ENCODE measurements at regions not wholly inside any gene's neighbourhood (a gene's known extent, or its start where the extent isn't known, plus 50 kb on each side); places are given as distances from the start of the nearest gene placed in this dataset.
A peak's percentile ranks its signal among the peaks of the same experiment; 100 is the strongest.

GRCh38 chr17:79680318-79680695 is 50.4 kb upstream of the ENPP7 start:
- Histone ChIP-seq H3K4me1 (ENCODE audit: control insufficient read depth in 2 of 2, insufficient read depth in 2 of 2, low read length in 2 of 2) (no peaks in the 10 kb centered on the region), H3K9me3 (ENCODE audit: control insufficient read depth in 2 of 3, low read length in 3 of 3) (no peaks in the 10 kb centered on the region), H3K27ac (ENCODE audit: low read depth, low read length) (no peak overlapping the region), H3K4me3 (ENCODE audit: low read length) (no peak overlapping the region), H3K36me3 (ENCODE audit: control insufficient read depth in 2 of 3, insufficient read depth in 3 of 3, low read length in 3 of 3) (no peaks in the 10 kb centered on the region), H3K27me3 (ENCODE audit: control insufficient read depth in 2 of 2, insufficient read depth in 2 of 2, low read length in 2 of 2) (no peaks in the 10 kb centered on the region)
- peaks cover 0 to 44% (median 16%) of the 10 kb centered on the region in 5 donors for H3K27me3 Mint-ChIP-seq
- no peaks in the 10 kb centered on the region for H3K36me3 Mint-ChIP-seq
- CTCF ChIA-PET: no interaction called here
- DNase-seq (no peak), ATAC-seq (no peak)
- POLR2A ChIA-PET: no interaction called here
- intact Hi-C loops (cut with micrococcal nuclease): no loop called here
- no peak overlapping the region for H3K27ac Mint-ChIP-seq
- no peaks in the 10 kb centered on the region for H3K9me3 Mint-ChIP-seq
- no peak overlapping the region for H3K4me3 Mint-ChIP-seq
- peaks cover 0 to 1% (median 0%) of the 10 kb centered on the region in 7 donors for H3K4me1 Mint-ChIP-seq

DNA sequence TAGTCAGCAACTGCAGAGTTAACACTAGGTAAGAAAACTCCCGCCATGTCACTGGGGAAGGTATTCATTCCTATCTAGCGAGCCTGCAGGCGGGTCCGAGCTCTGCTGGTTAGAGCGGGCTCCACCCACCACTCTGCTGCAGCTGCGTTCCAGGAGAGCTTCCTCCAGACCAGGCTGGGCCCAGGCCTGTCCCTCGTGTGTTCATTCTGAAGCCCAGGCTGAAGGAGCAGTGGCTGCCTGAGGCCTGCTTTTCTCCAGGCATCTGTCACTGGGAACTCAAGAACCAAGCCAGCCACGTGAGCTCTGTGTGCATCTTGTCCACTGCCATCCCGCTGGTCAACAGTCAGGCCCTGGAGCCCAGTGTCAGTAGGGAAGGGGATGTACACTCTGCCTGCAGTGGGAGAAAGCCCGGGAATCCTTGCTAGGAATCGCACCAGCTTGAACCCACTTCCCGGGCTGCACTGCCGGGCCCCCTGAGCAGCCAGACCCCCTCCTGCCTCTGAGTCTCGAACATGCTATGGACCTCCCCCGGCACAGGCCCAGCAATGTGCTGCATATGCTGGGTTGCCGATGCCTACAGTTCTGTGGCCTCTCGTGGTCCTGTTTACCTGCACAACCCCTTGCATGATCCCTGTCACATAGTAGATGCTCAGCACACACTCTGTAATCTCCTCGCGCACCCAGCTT is 51.0 kb upstream of the ENPP7 start:
- DNase-seq (no peak), ATAC-seq (no peak)
- Histone ChIP-seq H3K9me3 (ENCODE audit: control insufficient read depth in 2 of 3, low read length in 3 of 3) (peaks cover 0 to under 1% (median 0%) of the 10 kb centered on the region in 3 experiments), H3K4me1 (ENCODE audit: control insufficient read depth in 2 of 2, insufficient read depth in 2 of 2, low read length in 2 of 2) (no peaks in the 10 kb centered on the region), H3K36me3 (ENCODE audit: control insufficient read depth in 2 of 3, insufficient read depth in 3 of 3, low read length in 3 of 3) (no peaks in the 10 kb centered on the region), H3K27me3 (ENCODE audit: control insufficient read depth in 2 of 2, insufficient read depth in 2 of 2, low read length in 2 of 2) (no peaks in the 10 kb centered on the region), H3K27ac (ENCODE audit: low read depth, low read length) (no peak overlapping the region), H3K4me3 (ENCODE audit: low read length) (no peak overlapping the region)
- intact Hi-C loops (cut with micrococcal nuclease): no loop called here
- POLR2A ChIA-PET: no interaction called here
- no peaks in the 10 kb centered on the region for H3K36me3 Mint-ChIP-seq
- peaks cover 0 to 40% (median 16%) of the 10 kb centered on the region in 5 donors for H3K27me3 Mint-ChIP-seq
- peaks cover 0 to 1% (median 0%) of the 10 kb centered on the region in 7 donors for H3K4me1 Mint-ChIP-seq
- H3K4me3 Mint-ChIP-seq: no peak overlapping the region
- peak overlapping the region in 1 of 9 donors; percentile 55 for H3K27ac Mint-ChIP-seq
- CTCF ChIA-PET: no interaction called here
- H3K9me3 Mint-ChIP-seq: no peaks in the 10 kb centered on the region

GRCh38 chr17:79678736-79679255 is 51.9 kb upstream of the ENPP7 start:
- intact Hi-C loops (cut with micrococcal nuclease): no loop called here
- H3K36me3 Mint-ChIP-seq: peaks cover 0 to 6% (median 2%) of the 10 kb centered on the region in 5 donors
- DNase-seq: no peak

DNA sequence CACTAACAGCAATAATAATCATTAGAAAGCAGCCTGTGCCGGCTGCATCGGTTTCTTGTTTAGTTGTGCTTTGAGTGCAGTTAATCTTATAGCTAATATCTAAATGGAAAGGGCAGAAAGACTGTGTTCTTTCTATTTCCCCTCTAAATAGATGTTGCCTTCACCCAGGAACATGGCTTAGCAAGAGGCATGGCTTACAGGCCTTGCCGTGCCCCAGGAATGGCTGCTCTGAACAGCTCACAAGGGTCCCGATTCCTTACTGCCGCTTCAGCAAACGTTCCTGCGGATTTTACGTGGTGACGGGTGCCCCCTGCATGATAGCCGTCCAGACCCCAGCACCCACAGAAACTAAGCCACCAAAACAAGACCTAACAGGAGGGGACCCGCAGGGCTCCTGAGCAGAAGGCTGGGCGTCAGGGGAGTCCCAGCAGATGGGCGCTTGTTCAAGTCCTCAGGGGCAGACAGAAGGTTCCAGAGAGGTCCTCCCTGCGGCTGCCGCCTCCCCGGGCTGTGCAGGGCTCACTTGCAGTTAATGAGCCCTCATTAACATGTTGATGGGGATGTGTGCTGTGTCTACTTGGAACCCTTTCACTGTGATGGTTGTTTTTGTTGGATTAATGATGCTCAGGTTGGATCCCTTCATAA is 52.5 kb upstream of the ENPP7 start:
- no peaks in the 10 kb centered on the region for H3K36me3 ChIP-seq (ENCODE audit: control insufficient read depth in 2 of 3, insufficient read depth in 3 of 3, low read length in 3 of 3)
- CTCF ChIA-PET: no interaction called here
- no peak for DNase-seq
- no peak overlapping the region for H3K27ac ChIP-seq (ENCODE audit: low read depth, low read length)
- Mint-ChIP-seq H3K4me3 (no peak overlapping the region), H3K27ac (no peak overlapping the region), H3K4me1 (peaks cover 0 to 1% (median 0%) of the 10 kb centered on the region in 7 donors), H3K36me3 (peaks cover 0 to 11% (median 3%) of the 10 kb centered on the region in 5 donors), H3K9me3 (peaks cover 4 to 13% (median 8%) of the 10 kb centered on the region in 11 donors), H3K27me3 (peaks cover 0 to 46% (median 25%) of the 10 kb centered on the region in 5 donors)
- H3K4me3 ChIP-seq (ENCODE audit: low read length): no peak overlapping the region
- peaks cover 0 to 16% (median 0%) of the 10 kb centered on the region in 3 experiments for H3K9me3 ChIP-seq (ENCODE audit: control insufficient read depth in 2 of 3, low read length in 3 of 3)
- intact Hi-C loops (cut with micrococcal nuclease): no loop called here
- H3K27me3 ChIP-seq (ENCODE audit: control insufficient read depth in 2 of 2, insufficient read depth in 2 of 2, low read length in 2 of 2): no peaks in the 10 kb centered on the region
- no peak for ATAC-seq
- no peaks in the 10 kb centered on the region for H3K4me1 ChIP-seq (ENCODE audit: control insufficient read depth in 2 of 2, insufficient read depth in 2 of 2, low read length in 2 of 2)
- POLR2A ChIA-PET: no interaction called here

More at GRCh38 chr17:79678736-79679255, 51.9 kb upstream of the ENPP7 start:
- Histone ChIP-seq H3K27me3 (ENCODE audit: control insufficient read depth in 2 of 2, insufficient read depth in 2 of 2, low read length in 2 of 2) (no peaks in the 10 kb centered on the region), H3K36me3 (ENCODE audit: control insufficient read depth in 2 of 3, insufficient read depth in 3 of 3, low read length in 3 of 3) (no peaks in the 10 kb centered on the region), H3K4me3 (ENCODE audit: low read length) (no peak overlapping the region), H3K9me3 (ENCODE audit: control insufficient read depth in 2 of 3, low read length in 3 of 3) (peaks cover 0 to 10% (median 0%) of the 10 kb centered on the region in 3 experiments), H3K27ac (ENCODE audit: low read depth, low read length) (no peak overlapping the region), H3K4me1 (ENCODE audit: control insufficient read depth in 2 of 2, insufficient read depth in 2 of 2, low read length in 2 of 2) (no peaks in the 10 kb centered on the region)
- Mint-ChIP-seq H3K4me1 (peaks cover 0 to 1% (median 0%) of the 10 kb centered on the region in 7 donors), H3K4me3 (no peak overlapping the region), H3K27ac (no peak overlapping the region), H3K27me3 (peaks cover 0 to 44% (median 19%) of the 10 kb centered on the region in 5 donors), H3K9me3 (peaks cover under 1 to 7% (median 2%) of the 10 kb centered on the region in 11 donors)
- ChIA-PET POLR2A (no interaction called here), CTCF (no interaction called here)
- no peak for ATAC-seq

DNA sequence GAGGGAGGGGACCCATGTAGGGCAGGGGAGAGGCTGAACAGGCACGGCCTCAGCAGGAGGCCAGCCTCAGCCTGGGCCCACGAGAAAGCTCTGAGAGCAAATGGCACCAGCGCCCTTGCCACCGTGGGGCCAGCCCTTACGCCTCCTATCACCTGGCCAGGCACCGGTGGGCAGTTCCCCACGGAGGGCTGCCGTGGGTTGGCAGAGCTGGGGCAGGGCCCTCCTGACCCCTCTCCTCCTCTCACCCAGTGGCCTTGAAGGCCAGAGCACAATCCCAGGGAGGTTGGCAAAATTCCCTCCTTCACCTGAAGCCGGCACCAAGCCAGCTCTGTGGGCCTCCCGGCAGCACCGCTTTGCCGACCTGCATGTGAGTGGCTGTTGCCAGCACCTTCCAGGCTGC is 53.1 kb upstream of the ENPP7 start:
- CTCF ChIA-PET: no interaction called here
- Mint-ChIP-seq H3K9me3 (peaks cover 8 to 19% (median 10%) of the 10 kb centered on the region in 11 donors), H3K27me3 (peaks cover 0 to 41% (median 31%) of the 10 kb centered on the region in 5 donors), H3K4me1 (peaks cover 0 to 1% (median 0%) of the 10 kb centered on the region in 7 donors), H3K4me3 (no peak overlapping the region), H3K27ac (no peak overlapping the region), H3K36me3 (peaks cover 0 to 14% (median 3%) of the 10 kb centered on the region in 5 donors)
- no peaks in the 10 kb centered on the region for H3K36me3 ChIP-seq (ENCODE audit: control insufficient read depth in 2 of 3, insufficient read depth in 3 of 3, low read length in 3 of 3)
- H3K27ac ChIP-seq (ENCODE audit: low read depth, low read length): no peak overlapping the region
- no peak for ATAC-seq
- peaks cover 0 to 21% (median 0%) of the 10 kb centered on the region in 3 experiments for H3K9me3 ChIP-seq (ENCODE audit: control insufficient read depth in 2 of 3, low read length in 3 of 3)
- H3K27me3 ChIP-seq (ENCODE audit: control insufficient read depth in 2 of 2, insufficient read depth in 2 of 2, low read length in 2 of 2): no peaks in the 10 kb centered on the region
- intact Hi-C loops (cut with micrococcal nuclease): no loop called here
- no peak for DNase-seq
- H3K4me1 ChIP-seq (ENCODE audit: control insufficient read depth in 2 of 2, insufficient read depth in 2 of 2, low read length in 2 of 2): no peaks in the 10 kb centered on the region
- no peak overlapping the region for H3K4me3 ChIP-seq (ENCODE audit: low read length)
- POLR2A ChIA-PET: no interaction called here

- ChIA-PET POLR2A (no interaction called here), CTCF (no interaction called here)
- Histone ChIP-seq H3K36me3 (ENCODE audit: control insufficient read depth in 2 of 3, insufficient read depth in 3 of 3, low read length in 3 of 3) (no peaks in the 10 kb centered on the region), H3K27ac (ENCODE audit: low read depth, low read length) (no peak overlapping the region), H3K27me3 (ENCODE audit: control insufficient read depth in 2 of 2, insufficient read depth in 2 of 2, low read length in 2 of 2) (no peaks in the 10 kb centered on the region), H3K4me3 (ENCODE audit: low read length) (no peak overlapping the region), H3K9me3 (ENCODE audit: control insufficient read depth in 2 of 3, low read length in 3 of 3) (peaks cover 0 to 22% (median 0%) of the 10 kb centered on the region in 3 experiments), H3K4me1 (ENCODE audit: control insufficient read depth in 2 of 2, insufficient read depth in 2 of 2, low read length in 2 of 2) (no peaks in the 10 kb centered on the region)
- peaks cover 11 to 24% (median 15%) of the 10 kb centered on the region in 11 donors for H3K9me3 Mint-ChIP-seq
- no peak for ATAC-seq
- peaks cover 0 to 33% (median 26%) of the 10 kb centered on the region in 5 donors for H3K27me3 Mint-ChIP-seq
- H3K27ac Mint-ChIP-seq: no peak overlapping the region
- no peak overlapping the region for H3K4me3 Mint-ChIP-seq
- peaks cover 0 to 19% (median 3%) of the 10 kb centered on the region in 5 donors for H3K36me3 Mint-ChIP-seq
- peaks cover 0 to 1% (median 0%) of the 10 kb centered on the region in 7 donors for H3K4me1 Mint-ChIP-seq
- intact Hi-C loops (cut with micrococcal nuclease): no loop called here
- no peak for DNase-seq
Measured at GRCh38 chr17:79676796-79677195, 53.9 kb upstream of the ENPP7 start.

Measured in naive thymus-derived CD4-positive, alpha-beta T cell (primary cell).